ENCODE measurements at regions not wholly inside any gene's neighbourhood (a gene's known extent, or its start where the extent isn't known, plus 50 kb on each side); places are given as distances from the start of the nearest gene placed in this dataset.
"Not testable (repeated sequence)": the region's sequence is repeated elsewhere in the genome, so short reads cannot be mapped to it uniquely, and the experiment has no call there.

DNA sequence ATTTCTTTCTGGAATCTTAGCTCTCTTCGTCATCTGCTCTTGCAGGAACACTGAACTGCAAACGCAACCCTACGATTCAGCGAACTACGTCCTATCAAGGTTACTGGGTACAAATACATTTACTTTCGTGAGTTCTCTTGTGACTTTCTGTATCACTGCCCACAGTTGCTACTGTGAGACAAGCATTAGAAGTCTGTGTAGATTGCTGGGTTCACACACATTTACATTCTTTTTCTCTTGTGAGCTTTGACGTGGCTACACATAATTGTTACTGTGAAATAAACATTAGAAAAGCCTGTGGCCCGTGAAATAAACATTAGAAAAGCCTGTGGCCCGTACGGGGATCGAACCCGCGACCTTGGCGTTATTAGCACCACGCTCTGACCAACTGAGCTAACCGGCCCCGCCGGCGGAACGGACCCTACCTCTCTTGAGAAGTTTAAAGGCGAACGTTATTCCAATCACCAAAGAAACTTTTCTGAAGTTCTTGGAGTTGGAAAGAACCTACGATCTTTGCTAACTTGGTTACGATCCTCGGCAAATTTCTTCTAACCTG, 61.2 kb upstream of the ZNF322 start:
- H3K9me3 Mint-ChIP-seq; H3K36me3 Mint-ChIP-seq (ENCODE audit: low read depth); H3K4me1 Mint-ChIP-seq (ENCODE audit: low read depth); H3K4me3 Mint-ChIP-seq; H3K27me3 Mint-ChIP-seq; H3K27ac Mint-ChIP-seq: not testable (repeated sequence)

GRCh38 chr6:26730019-26730766, 70.6 kb upstream of the ZNF322 start:
- not testable (repeated sequence) for H3K4me1 Mint-ChIP-seq (ENCODE audit: low read depth); H3K27me3 Mint-ChIP-seq; H3K36me3 Mint-ChIP-seq (ENCODE audit: low read depth); H3K9me3 Mint-ChIP-seq; H3K4me3 Mint-ChIP-seq; H3K27ac Mint-ChIP-seq

DNA sequence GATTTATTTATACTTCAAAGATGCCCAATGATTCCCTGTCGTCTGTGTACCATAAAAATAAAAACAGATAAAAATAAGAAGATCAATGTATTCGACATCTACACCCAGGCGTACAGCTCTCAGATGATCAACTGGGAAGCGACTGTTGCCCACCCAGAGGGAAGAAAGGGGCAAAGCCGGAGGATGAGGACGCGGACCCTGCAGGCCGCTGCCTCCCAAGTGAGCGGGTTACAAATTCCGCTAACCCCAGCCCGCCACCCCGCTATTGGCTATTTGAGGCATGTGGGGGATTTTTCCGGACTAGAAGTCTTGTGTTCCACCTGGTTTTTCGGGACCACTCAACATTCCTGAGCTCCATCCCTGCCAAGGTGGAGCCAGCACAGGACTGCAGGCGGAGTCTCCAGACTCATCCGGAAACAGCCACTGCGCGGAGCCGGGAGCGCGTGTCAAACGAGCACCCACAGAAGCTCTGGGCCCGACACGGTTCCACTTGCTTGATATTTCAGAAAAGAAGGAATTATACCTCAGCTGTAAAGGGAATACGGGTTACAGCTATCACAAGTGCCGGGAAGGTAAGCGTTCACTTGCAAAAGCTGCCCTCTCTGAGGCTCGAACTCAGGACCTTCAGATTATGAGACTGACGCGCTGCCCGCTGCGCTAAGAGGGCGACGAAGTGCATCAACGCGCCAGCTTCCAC, 75.4 kb upstream of the ZNF322 start:
- not testable (repeated sequence) for H3K4me3 Mint-ChIP-seq; H3K27me3 Mint-ChIP-seq; H3K9me3 Mint-ChIP-seq; H3K27ac Mint-ChIP-seq; H3K36me3 Mint-ChIP-seq (ENCODE audit: low read depth); H3K4me1 Mint-ChIP-seq (ENCODE audit: low read depth)

- H3K27me3 Mint-ChIP-seq: peaks cover 32% of the 10 kb centered on the region
- no peak overlapping the region for H3K27ac Mint-ChIP-seq
- peaks cover 5% of the 10 kb centered on the region for H3K4me1 Mint-ChIP-seq (ENCODE audit: low read depth)
- H3K36me3 Mint-ChIP-seq (ENCODE audit: low read depth): peaks cover 7% of the 10 kb centered on the region
- peaks cover 8% of the 10 kb centered on the region for H3K9me3 Mint-ChIP-seq
- H3K4me3 Mint-ChIP-seq: no peak overlapping the region
Observed at GRCh38 chr6:26739811-26740210, 80.3 kb upstream of the ZNF322 start.

GRCh38 chr6:26743157-26743821, 83.7 kb upstream of the ZNF322 start:
- H3K4me3 Mint-ChIP-seq: no peak overlapping the region
- H3K9me3 Mint-ChIP-seq: peaks cover 20% of the 10 kb centered on the region
- no peak overlapping the region for H3K27ac Mint-ChIP-seq

DNA sequence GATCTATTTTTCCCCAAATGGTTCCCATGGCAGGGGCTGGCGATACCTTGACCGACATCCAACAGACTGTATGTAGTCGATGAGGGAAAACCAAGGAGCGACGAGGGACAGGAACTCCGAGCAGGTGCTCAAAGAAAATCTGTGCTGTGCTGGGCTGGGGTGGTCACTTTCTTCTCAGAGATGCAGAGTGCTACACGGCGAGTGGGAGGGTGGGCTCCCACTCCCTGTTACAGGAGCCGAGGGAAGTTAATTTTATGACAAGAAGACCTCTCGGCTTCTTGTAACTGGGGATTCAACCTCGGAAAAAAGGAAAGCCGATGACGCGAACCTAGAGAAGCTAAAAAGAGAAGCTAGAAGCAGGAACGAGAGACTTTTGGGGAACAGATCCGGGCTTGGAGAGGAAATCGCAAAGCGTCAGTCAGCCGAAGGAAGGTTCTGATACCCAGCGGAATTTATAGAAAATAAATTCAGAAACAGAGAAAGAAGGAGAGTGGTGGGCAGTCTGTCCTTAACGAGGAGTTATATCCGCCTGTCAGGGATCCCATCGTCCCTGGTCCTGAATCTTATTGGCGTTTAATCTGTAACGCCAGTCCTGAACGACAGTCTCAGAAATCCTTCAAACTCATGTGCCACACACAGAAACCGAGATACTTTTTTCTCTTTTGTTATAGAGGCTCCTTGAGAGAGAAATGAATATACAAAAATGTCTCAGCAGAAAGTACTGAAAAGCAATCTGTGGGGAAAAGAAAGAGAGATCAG, 84.6 kb upstream of the ZNF322 start:
- peak overlapping the region; percentile 49 for H3K27ac Mint-ChIP-seq
- H3K9me3 Mint-ChIP-seq: peaks cover 20% of the 10 kb centered on the region
- peaks cover 45% of the 10 kb centered on the region for H3K27me3 Mint-ChIP-seq
- peak overlapping the region; percentile 41 for H3K4me3 Mint-ChIP-seq
- peaks cover 11% of the 10 kb centered on the region for H3K36me3 Mint-ChIP-seq (ENCODE audit: low read depth)
- peaks cover 5% of the 10 kb centered on the region for H3K4me1 Mint-ChIP-seq (ENCODE audit: low read depth)

More at GRCh38 chr6:26743157-26743821, 83.7 kb upstream of the ZNF322 start:
- Mint-ChIP-seq H3K27me3 (peaks cover 45% of the 10 kb centered on the region), H3K36me3 (ENCODE audit: low read depth) (peaks cover 11% of the 10 kb centered on the region), H3K4me1 (ENCODE audit: low read depth) (peaks cover 5% of the 10 kb centered on the region)

GRCh38 chr6:26744837-26745282, 85.3 kb upstream of the ZNF322 start:
- not testable (repeated sequence) for H3K4me1 Mint-ChIP-seq (ENCODE audit: low read depth); H3K4me3 Mint-ChIP-seq; H3K27ac Mint-ChIP-seq
- peaks cover 11% of the 10 kb centered on the region for H3K36me3 Mint-ChIP-seq (ENCODE audit: low read depth)
- peaks cover 16% of the 10 kb centered on the region for H3K9me3 Mint-ChIP-seq
- H3K27me3 Mint-ChIP-seq: peaks cover 45% of the 10 kb centered on the region

DNA sequence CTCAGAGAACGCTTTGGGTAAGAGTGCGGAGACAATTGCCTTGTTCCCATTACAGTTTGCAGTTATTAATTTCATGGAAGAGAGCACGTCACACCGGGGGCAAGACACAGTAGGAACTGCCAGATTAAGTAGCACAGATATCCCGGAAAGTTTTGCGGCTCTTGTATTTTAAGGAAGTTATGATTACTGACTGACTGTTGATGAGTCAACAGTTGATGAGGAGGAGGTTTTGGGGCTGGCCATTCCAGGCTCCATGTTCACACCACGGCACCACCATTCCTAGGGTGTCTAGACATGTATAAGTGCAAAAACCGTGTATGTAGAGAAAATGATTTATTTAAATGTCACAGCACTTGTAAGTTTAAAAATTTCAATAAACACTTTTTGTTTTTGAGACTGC, 86.4 kb upstream of the ZNF322 start:
- H3K27ac Mint-ChIP-seq; H3K4me3 Mint-ChIP-seq; H3K4me1 Mint-ChIP-seq (ENCODE audit: low read depth): not testable (repeated sequence)
- peaks cover 16% of the 10 kb centered on the region for H3K9me3 Mint-ChIP-seq
- H3K36me3 Mint-ChIP-seq (ENCODE audit: low read depth): peaks cover 11% of the 10 kb centered on the region
- H3K27me3 Mint-ChIP-seq: peaks cover 45% of the 10 kb centered on the region

- peaks cover 12% of the 10 kb centered on the region for H3K9me3 Mint-ChIP-seq
- peaks cover 19% of the 10 kb centered on the region for H3K27me3 Mint-ChIP-seq
Observed at GRCh38 chr6:26749126-26749758, 89.7 kb upstream of the ZNF322 start.

GRCh38 chr6:26749759-26750126, 90.2 kb upstream of the ZNF322 start:
- H3K4me3 Mint-ChIP-seq; H3K36me3 Mint-ChIP-seq (ENCODE audit: low read depth); H3K27ac Mint-ChIP-seq; H3K4me1 Mint-ChIP-seq (ENCODE audit: low read depth): not testable (repeated sequence)
- Mint-ChIP-seq H3K9me3 (peaks cover 12% of the 10 kb centered on the region), H3K27me3 (peaks cover 14% of the 10 kb centered on the region)

More at GRCh38 chr6:26749126-26749758, 89.7 kb upstream of the ZNF322 start:
- not testable (repeated sequence) for H3K36me3 Mint-ChIP-seq (ENCODE audit: low read depth); H3K4me1 Mint-ChIP-seq (ENCODE audit: low read depth); H3K4me3 Mint-ChIP-seq; H3K27ac Mint-ChIP-seq

DNA sequence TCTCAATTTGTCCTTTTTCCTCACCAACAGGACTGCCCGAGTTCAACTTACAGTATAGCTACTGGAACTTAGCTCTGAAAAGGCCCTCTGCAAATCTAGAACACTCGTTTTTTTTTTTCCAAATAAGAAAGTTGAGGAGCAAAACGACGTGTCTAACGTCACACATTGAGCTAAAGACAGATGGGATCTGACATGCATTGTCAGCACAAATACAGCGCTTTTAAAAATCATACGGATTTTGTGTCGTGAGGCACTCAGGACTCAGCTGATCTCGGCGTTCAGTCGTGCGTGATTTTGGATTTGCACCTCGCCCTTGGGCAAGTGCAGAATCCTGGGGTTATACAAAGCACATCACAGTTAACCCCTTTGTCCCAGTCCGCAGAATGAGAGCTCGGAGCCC, 94.7 kb upstream of the ZNF322 start:
- Mint-ChIP-seq H3K4me1 (ENCODE audit: low read depth) (no peaks in the 10 kb centered on the region), H3K9me3 (no peaks in the 10 kb centered on the region), H3K4me3 (no peak overlapping the region), H3K27ac (no peak overlapping the region), H3K27me3 (no peaks in the 10 kb centered on the region), H3K36me3 (ENCODE audit: low read depth) (no peaks in the 10 kb centered on the region)

- not testable (repeated sequence) for H3K4me1 Mint-ChIP-seq (ENCODE audit: low read depth); H3K9me3 Mint-ChIP-seq; H3K4me3 Mint-ChIP-seq; H3K36me3 Mint-ChIP-seq (ENCODE audit: low read depth); H3K27ac Mint-ChIP-seq; H3K27me3 Mint-ChIP-seq
Observed at GRCh38 chr6:26754801-26755200, 95.3 kb upstream of the ZNF322 start.

- not testable (repeated sequence) for H3K9me3 Mint-ChIP-seq; H3K4me3 Mint-ChIP-seq; H3K27me3 Mint-ChIP-seq; H3K27ac Mint-ChIP-seq; H3K4me1 Mint-ChIP-seq (ENCODE audit: low read depth); H3K36me3 Mint-ChIP-seq (ENCODE audit: low read depth)
Observed at GRCh38 chr6:26756067-26756805, 96.7 kb upstream of the ZNF322 start.

Data from stimulated activated naive CD8-positive, alpha-beta T cell treated with anti-CD3 and anti-CD28 coated beads, Interleukin-15, Interleukin-2, amounts not matched to agents 100 ng/mL and 50 ng/mL, for 24 hours (primary cell).